PFSK-1 (cell line): ENCODE measurements at regions not wholly inside any gene's neighbourhood (a gene's known extent, or its start where the extent isn't known, plus 50 kb on each side); places are given as distances from the start of the nearest gene placed in this dataset.

Source experiments
- FOXP2 ChIP-seq: optimal IDR thresholded peaks from 2 replicates; pipeline ENCODE3; 2011; ENCODE audit warnings: borderline replicate concordance, control low read depth, inconsistent platforms; ENCODE audit not compliant: insufficient read depth; ENCODE audit errors: extremely low read length, extremely low read depth
- POLR2AphosphoS5 ChIP-seq: IDR thresholded peaks from 2 replicates; pipeline ENCODE4 v1.6.1; 2012; ENCODE audit warnings: low read depth, mild to moderate bottlenecking, control low read depth, low read length, moderate library complexity
- REST ChIP-seq, 2 experiments: IDR thresholded peaks; 2 replicates each; pipeline versions ENCODE4 v1.6.1 to v1.8.0; 2011 to 2012; ENCODE audit warnings: low read depth in 2 of 2, low read length in 2 of 2, control low read depth in 1 of 2, inconsistent platforms in 1 of 2, mild to moderate bottlenecking in 1 of 2, moderate library complexity in 1 of 2; ENCODE audit not compliant: insufficient read depth in 1 of 2
- SIN3A ChIP-seq: IDR thresholded peaks from 2 replicates; pipeline ENCODE4 v1.6.1; 2012; ENCODE audit warnings: mild to moderate bottlenecking, low read length, moderate library complexity, borderline replicate concordance; ENCODE audit not compliant: insufficient read depth
- TAF1 ChIP-seq: IDR thresholded peaks from 2 replicates; pipeline ENCODE4 v1.6.1; 2012; ENCODE audit warnings: low read length, control low read depth, borderline replicate concordance; ENCODE audit not compliant: insufficient read depth

GRCh38 chr22:49458708-49459099, 369.0 kb downstream of the BRD1 start:
- TF ChIP-seq TAF1 (no peak), POLR2AphosphoS5 (no peak), FOXP2 (no peak), SIN3A (no peak), REST (IDR thresholded peaks at IDR 0.05; ENCODE audit: insufficient read depth in 1 of 2, low read depth in 2 of 2, low read length in 2 of 2) (no peak)

GRCh38 chr22:49457946-49458707, 369.5 kb downstream of the BRD1 start:
- TF ChIP-seq TAF1 (no peak), FOXP2 (no peak), REST (IDR thresholded peaks at IDR 0.05; ENCODE audit: insufficient read depth in 1 of 2, low read depth in 2 of 2, low read length in 2 of 2) (no peak), POLR2AphosphoS5 (no peak), SIN3A (no peak)

GRCh38 chr22:49457146-49457545, 370.5 kb downstream of the BRD1 start:
- no peak for TF ChIP-seq SIN3A
- TF ChIP-seq FOXP2 = no peak
- TF ChIP-seq REST (IDR thresholded peaks at IDR 0.05; ENCODE audit: insufficient read depth in 1 of 2, low read depth in 2 of 2, low read length in 2 of 2) = no peak
- no peak for TF ChIP-seq POLR2AphosphoS5
- no peak for TF ChIP-seq TAF1

GRCh38 chr22:49455595-49455994, 372.1 kb downstream of the BRD1 start:
- no peak for TF ChIP-seq POLR2AphosphoS5
- no peak for TF ChIP-seq REST (IDR thresholded peaks at IDR 0.05; ENCODE audit: insufficient read depth in 1 of 2, low read depth in 2 of 2, low read length in 2 of 2)
- TF ChIP-seq TAF1 = no peak
- no peak for TF ChIP-seq FOXP2
- TF ChIP-seq SIN3A = no peak
